Activated CD4-positive, CD25-positive, alpha-beta regulatory T cell treated with anti-CD3 and anti-CD28 coated beads, Interleukin-2, amount 50 U/mL, for 24 hours (primary cell): ENCODE measurements at regions not wholly inside any gene's neighbourhood (a gene's known extent, or its start where the extent isn't known, plus 50 kb on each side); places are given as distances from the start of the nearest gene placed in this dataset.
"Not testable (repeated sequence)": the region's sequence is repeated elsewhere in the genome, so short reads cannot be mapped to it uniquely, and the experiment has no call there.

Experiments
- ATAC-seq, 2 donors: fragments of 150-1000 bp; cut with Tn5 transposase; one replicate each; pipeline ENCODE4 v1.10.0; 2021; ENCODE audit warnings: mild to moderate bottlenecking in 1 of 2, moderate library complexity in 1 of 2

GRCh38 chr21:35449846-35450245 lies 400.7 kb upstream of the RUNX1 start:
- ATAC-seq: no peak

- no peak for ATAC-seq
Measured at GRCh38 chr21:35448876-35449599, 399.9 kb upstream of the RUNX1 start.

- no peak for ATAC-seq
Measured at GRCh38 chr21:35444391-35444790, 395.3 kb upstream of the RUNX1 start.

GRCh38 chr21:35441868-35442582 lies 392.9 kb upstream of the RUNX1 start:
- ATAC-seq: no peak

- peak; percentile 71 to 85 for ATAC-seq
Measured at GRCh38 chr21:35438643-35439404, 389.7 kb upstream of the RUNX1 start.

DNA sequence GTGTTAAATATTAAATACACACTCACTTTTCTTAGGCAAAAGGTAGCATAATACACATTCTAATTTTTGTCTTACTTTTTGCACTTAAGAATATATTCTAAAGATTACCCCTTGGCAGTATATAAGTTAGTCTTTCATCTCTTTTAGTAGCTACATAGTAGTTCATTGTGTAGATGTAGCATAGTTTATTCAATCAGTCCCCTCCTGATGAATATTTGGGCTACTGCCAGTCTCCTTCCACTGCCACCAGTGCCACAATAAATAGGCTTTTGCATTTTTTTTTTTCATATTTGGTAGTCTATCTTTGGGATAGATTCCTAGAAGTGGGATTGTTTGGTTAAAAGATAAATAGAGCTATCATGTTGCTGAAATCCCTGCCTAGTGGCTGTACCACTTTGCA lies 388.8 kb upstream of the RUNX1 start:
- no peak for ATAC-seq

- ATAC-seq: no peak
Measured at GRCh38 chr21:35436899-35437298, 387.8 kb upstream of the RUNX1 start.

GRCh38 chr21:35432601-35433000 lies 383.5 kb upstream of the RUNX1 start:
- not testable (repeated sequence) for ATAC-seq

- ATAC-seq: no peak
Measured at GRCh38 chr21:35430260-35430659, 381.2 kb upstream of the RUNX1 start.

- ATAC-seq: no peak
Measured at GRCh38 chr21:35428937-35429336, 379.8 kb upstream of the RUNX1 start.

GRCh38 chr21:35428489-35428888 lies 379.4 kb upstream of the RUNX1 start:
- peak; percentile 56 to 73 for ATAC-seq

DNA sequence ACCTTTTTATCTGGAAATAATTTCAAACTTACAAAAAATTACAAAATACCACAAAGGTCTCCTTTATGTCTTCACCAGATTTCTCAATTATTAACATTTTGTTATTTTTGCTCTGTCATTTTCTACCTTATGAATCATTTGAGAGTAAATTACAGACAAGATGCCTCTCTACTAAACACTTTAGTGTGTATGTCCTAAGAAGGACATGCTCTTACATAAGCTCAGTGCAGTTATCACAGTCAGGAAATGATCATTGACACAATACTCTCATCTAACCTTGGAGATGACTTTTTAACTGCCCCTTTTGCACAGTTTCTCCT lies 378.9 kb upstream of the RUNX1 start:
- peak in 1 of 2 donors; percentile 60 for ATAC-seq

DNA sequence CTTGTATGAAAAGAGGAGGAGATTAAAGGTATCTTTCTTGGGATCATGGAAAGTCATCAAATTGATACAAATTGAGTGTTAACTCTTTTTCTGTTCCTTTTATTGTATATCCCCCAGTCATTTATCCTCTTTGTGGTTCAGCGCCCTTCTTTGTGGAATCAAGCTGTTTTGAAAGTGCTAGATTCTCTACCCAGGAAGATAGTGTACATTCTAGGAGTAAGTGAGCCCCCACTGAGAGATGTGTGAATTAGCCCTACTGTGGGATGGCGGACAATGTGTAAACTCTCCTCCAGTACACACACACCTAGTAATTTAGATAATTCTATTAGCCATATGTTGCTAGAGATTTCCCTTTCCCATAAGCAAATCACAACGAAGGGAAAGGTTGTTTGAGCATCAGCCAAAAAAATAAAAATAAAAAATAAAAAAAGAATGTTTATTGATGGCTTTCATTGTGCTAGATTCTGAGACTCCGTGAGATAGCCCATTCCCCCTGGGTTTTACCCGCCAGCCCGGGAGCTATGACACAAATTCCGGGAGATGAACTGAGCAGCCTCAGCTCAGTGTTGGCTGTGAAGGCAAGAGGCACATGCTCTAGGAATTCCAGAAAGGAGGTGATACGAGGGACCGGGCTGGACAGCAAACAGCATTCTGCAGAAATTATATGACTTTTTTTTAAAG lies 378.4 kb upstream of the RUNX1 start:
- ATAC-seq: no peak

DNA sequence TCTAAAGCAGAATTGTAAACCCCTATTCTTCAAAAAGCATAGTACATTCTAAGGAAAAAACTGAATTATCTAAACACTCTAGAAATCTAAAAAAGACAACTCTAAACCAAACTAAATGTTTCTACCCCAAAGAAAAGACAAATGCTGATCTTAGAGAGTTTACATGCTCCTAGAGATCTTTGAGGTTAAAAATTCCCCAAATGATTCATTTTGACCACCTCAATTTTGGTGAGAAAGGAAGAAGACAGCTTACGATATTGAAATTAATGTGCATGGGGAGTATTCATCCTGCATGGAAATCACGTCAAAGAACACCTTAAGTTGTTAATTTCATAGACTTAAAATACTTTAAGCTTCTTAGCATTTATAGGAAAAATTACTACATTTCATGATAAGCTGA lies 377.8 kb upstream of the RUNX1 start:
- peak in 1 of 2 donors; percentile 25 for ATAC-seq

DNA sequence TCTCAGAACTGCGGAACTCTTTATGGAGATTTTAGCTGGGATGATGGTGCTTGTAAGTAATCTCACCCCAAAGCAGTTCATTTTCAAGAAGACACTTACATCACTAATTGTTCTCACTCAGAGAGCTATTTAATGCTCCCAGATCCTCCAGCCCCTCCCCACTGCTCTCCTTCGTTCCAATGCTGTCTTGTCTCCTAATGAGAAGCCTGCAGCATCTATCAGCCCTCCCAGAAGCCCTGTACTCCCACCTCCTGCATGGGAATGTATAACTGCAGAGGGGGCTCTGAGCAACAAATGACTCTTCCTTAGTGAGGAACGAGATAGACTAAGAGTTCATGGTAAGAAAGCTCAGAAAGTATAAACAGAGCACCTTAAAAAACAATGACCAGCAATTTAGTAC lies 377.4 kb upstream of the RUNX1 start:
- no peak for ATAC-seq

- ATAC-seq: no peak
Measured at GRCh38 chr21:35424122-35424521, 375.0 kb upstream of the RUNX1 start.

DNA sequence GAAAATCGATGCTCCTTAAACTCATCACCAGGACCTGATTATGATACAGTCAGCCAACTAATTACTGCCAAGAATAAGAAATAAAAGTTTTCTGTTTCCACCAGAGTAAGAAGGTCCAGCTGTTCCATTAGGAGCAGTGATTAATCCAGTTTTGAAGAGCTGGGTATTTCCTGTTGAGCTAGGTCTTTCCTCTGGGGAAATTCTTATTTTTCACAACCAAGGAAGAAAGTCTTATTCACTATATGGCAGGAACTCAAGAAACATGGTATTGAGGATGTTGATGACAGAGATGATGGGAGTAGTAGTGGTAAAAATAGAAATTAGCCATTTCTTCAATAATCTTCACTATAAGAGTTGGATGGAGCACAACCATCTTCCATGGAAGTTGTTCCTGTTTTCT lies 374.6 kb upstream of the RUNX1 start:
- ATAC-seq: no peak

DNA sequence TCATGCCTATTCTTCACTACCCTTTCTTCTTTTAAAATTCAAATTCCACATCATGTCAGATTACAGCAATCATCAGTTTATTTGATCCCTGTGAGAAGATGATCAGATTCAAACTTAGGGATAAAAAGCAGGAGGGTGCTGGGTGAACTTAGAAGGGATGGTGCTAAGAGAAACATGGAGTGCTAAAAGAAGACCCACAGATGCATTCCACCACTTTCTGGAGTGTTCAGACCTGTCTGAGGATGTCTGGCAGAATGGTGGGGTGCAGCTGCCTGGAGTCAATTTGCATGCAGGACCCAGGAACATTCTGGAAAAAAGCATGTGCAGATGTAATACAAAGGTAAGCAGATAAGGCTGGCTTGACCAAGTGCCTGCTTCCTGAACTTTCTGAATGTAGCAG lies 372.9 kb upstream of the RUNX1 start:
- ATAC-seq: no peak

DNA sequence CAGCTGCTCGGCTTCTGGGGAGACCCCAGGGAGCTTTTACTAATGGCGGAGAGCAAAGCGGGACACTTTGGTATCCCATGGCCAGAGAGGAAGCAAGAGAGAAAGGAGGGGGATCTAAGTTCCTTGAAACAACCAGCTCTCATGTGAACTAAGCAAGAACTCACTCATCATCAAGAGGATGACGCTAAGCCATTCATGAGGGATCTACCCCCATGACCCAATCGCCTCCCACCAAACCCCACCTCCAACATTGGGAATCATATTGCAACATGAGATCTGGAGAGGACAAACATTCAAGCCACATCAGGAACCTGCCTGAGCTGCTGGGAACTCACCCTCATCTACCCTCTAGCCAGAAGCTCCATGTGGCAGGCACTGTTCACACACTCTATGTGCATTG lies 372.1 kb upstream of the RUNX1 start:
- no peak for ATAC-seq

- ATAC-seq: no peak
Measured at GRCh38 chr21:35420656-35421055, 371.6 kb upstream of the RUNX1 start.

DNA sequence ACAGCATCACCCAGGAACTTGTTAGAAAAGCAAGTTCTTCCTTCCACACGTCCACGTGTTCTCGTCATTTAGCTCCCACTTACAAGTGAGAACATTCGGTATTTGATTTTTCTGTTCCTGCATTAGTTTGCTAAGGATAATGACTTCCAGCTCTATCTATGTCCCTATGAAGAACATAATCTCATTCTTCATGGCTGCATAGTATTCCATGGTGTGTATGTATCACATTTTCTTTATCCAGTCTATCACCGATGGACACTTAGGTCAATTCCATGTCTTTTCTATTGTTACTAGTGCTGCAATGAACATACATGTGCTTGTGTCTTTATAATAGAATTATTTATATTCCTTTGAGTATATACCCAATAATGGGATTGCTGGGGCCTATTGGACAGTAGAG lies 368.7 kb upstream of the RUNX1 start:
- ATAC-seq: no peak

- no peak for ATAC-seq
Measured at GRCh38 chr21:35416866-35417489, 367.9 kb upstream of the RUNX1 start.
